ENCODE measurements at regions not wholly inside any gene's neighbourhood (a gene's known extent, or its start where the extent isn't known, plus 50 kb on each side); places are given as distances from the start of the nearest gene placed in this dataset.

GRCh38 chrX:150074175-150074574, 135.9 kb upstream of the EOLA2 start:
- in situ Hi-C loops (cut with MboI), result no loop called here
- intact Hi-C loops (cut with micrococcal nuclease), result no loop called here
- 8% methylated on average over 1 of the region's 1 CpG for WGBS (ENCODE audit: insufficient coverage, low coverage, missing lambda C conversion rate)

GRCh38 chrX:150080497-150080896, 142.2 kb upstream of the EOLA2 start:
- Histone ChIP-seq H3K9ac (ENCODE audit: insufficient read depth in 1 of 2, low read depth in 2 of 2, low read length in 2 of 2) (no peak overlapping the region), H3K9me1 (ENCODE audit: control insufficient read depth, insufficient read depth, low read length) (no peaks in the 10 kb centered on the region), H3K27me3 (ENCODE audit: control insufficient read depth in 2 of 2, insufficient read depth in 2 of 2, low read length in 2 of 2) (no peaks in the 10 kb centered on the region), H3K9me3 (replicated peaks; ENCODE audit: control insufficient read depth, insufficient read depth, low read depth, low read length) (no peaks in the 10 kb centered on the region), H3K4me1 (replicated peaks in 1 of 2; ENCODE audit: control insufficient read depth in 2 of 2, insufficient read depth in 2 of 2, low read length in 2 of 2) (no peaks in the 10 kb centered on the region), H3K4me2 (ENCODE audit: insufficient read depth, low read length) (no peak overlapping the region), H3K4me3 (no peak overlapping the region), H3K27ac (ENCODE audit: extremely low read depth, low read depth, low read length) (no peak overlapping the region), H4K20me1 (replicated peaks; ENCODE audit: control insufficient read depth, insufficient read depth, low read length) (no peaks in the 10 kb centered on the region), H3K79me2 (ENCODE audit: control insufficient read depth, insufficient read depth, low read length) (no peaks in the 10 kb centered on the region), H2AFZ (ENCODE audit: low read depth, low read length) (no peak overlapping the region), H3K36me3 (ENCODE audit: control insufficient read depth, insufficient read depth, low read length) (no peaks in the 10 kb centered on the region)
- FAIRE-seq (no peak), ATAC-seq (no peak), DNase-seq (ENCODE audit: extremely low read depth in 1 of 4, low spot score in 3 of 4) (no peak)
- in situ Hi-C loops (cut with MboI) (no loop called here), intact Hi-C loops (cut with micrococcal nuclease) (no loop called here)
- no TSS peak for BruUV-seq (replicated peaks)
- no CpG with 5 or more reads among the region's 2 CpGs for WGBS (ENCODE audit: insufficient coverage, low coverage, missing lambda C conversion rate)
- ChIA-PET CTCF (ENCODE audit: low intra/inter-chr PET ratio) (no interaction called here), POLR2A (no interaction called here)
- no peak for TF ChIP-seq ATF4 (CRISPR knock-in tag; IDR thresholded peaks at IDR 0.05)
- TF ChIP-seq ZNF274 (IDR thresholded peaks at IDR 0.05; ENCODE audit: borderline replicate concordance, low read depth, low read length), result no peak
- TF ChIP-seq MYBL2 (IDR thresholded peaks at IDR 0.05; ENCODE audit: low read depth), result no peak
- no peak for TF ChIP-seq MYBL2 (CRISPR knock-in tag; IDR thresholded peaks at IDR 0.05; ENCODE audit: borderline replicate concordance)
- no peak for TF ChIP-seq EHMT2 (IDR thresholded peaks at IDR 0.05)
- TF ChIP-seq ZC3H8 (IDR thresholded peaks at IDR 0.05), result no peak
- no peak for TF ChIP-seq ZEB2 (IDR thresholded peaks at IDR 0.05)
- TF ChIP-seq LARP7 (IDR thresholded peaks at IDR 0.05), result no peak
- TF ChIP-seq POLR3A (IDR thresholded peaks at IDR 0.05; ENCODE audit: borderline replicate concordance, extremely low read depth, insufficient read depth, insufficient read length), result no peak

More at GRCh38 chrX:150074175-150074574, 135.9 kb upstream of the EOLA2 start:
- Histone ChIP-seq H3K4me3 (no peak overlapping the region), H2AFZ (ENCODE audit: low read depth, low read length) (no peak overlapping the region), H3K27ac (ENCODE audit: extremely low read depth, low read depth, low read length) (no peak overlapping the region), H3K36me3 (ENCODE audit: control insufficient read depth, insufficient read depth, low read length) (no peaks in the 10 kb centered on the region), H4K20me1 (replicated peaks; ENCODE audit: control insufficient read depth, insufficient read depth, low read length) (no peaks in the 10 kb centered on the region), H3K9me1 (ENCODE audit: control insufficient read depth, insufficient read depth, low read length) (no peaks in the 10 kb centered on the region), H3K79me2 (ENCODE audit: control insufficient read depth, insufficient read depth, low read length) (no peaks in the 10 kb centered on the region), H3K27me3 (ENCODE audit: control insufficient read depth in 2 of 2, insufficient read depth in 2 of 2, low read length in 2 of 2) (no peaks in the 10 kb centered on the region), H3K4me2 (ENCODE audit: insufficient read depth, low read length) (no peak overlapping the region), H3K9me3 (replicated peaks; ENCODE audit: control insufficient read depth, insufficient read depth, low read depth, low read length) (no peaks in the 10 kb centered on the region), H3K4me1 (replicated peaks in 1 of 2; ENCODE audit: control insufficient read depth in 2 of 2, insufficient read depth in 2 of 2, low read length in 2 of 2) (no peaks in the 10 kb centered on the region), H3K9ac (ENCODE audit: insufficient read depth in 1 of 2, low read depth in 2 of 2, low read length in 2 of 2) (no peak overlapping the region)
- POLR2A ChIA-PET, result no interaction called here
- ATAC-seq, result no peak
- DNase-seq (ENCODE audit: extremely low read depth in 1 of 4, low spot score in 3 of 4), result no peak
- no peak for FAIRE-seq
- CTCF ChIA-PET (ENCODE audit: low intra/inter-chr PET ratio), result no interaction called here
- TF ChIP-seq CEBPG (CRISPR knock-in tag; IDR thresholded peaks at IDR 0.05), result no peak
- TF ChIP-seq CEBPG (tag; conservative IDR thresholded peaks at IDR 0.05 in 1 of 2, IDR thresholded peaks at IDR 0.05 in 1 of 2), result 0 out of 4 replicates have a peak, but pooled peaks of 1 of the 2 experiments have one; percentile 44
- peak; percentile 63 for TF ChIP-seq ATF3 (IDR thresholded peaks at IDR 0.05)
- no peak for TF ChIP-seq ATF3 (CRISPR knock-in tag; conservative IDR thresholded peaks at IDR 0.05)
- peak; percentile 71 to 74; a peak in 2 of 4 replicates for TF ChIP-seq TRIM24 (IDR thresholded peaks at IDR 0.05)
- no peak for TF ChIP-seq ZFX (CRISPR knock-in tag; IDR thresholded peaks at IDR 0.05)
- TF ChIP-seq ATF1 (CRISPR knock-in tag; IDR thresholded peaks at IDR 0.05), result no peak
- TF ChIP-seq ATF1 (tag; IDR thresholded peaks at IDR 0.05), result peak; percentile 44
- TF ChIP-seq ATF7 (IDR thresholded peaks at IDR 0.05), result peak; percentile 69
- no peak for TF ChIP-seq TAF15 (IDR thresholded peaks at IDR 0.05; ENCODE audit: low read depth, low read length)
- no peak for TF ChIP-seq ZFP36 (IDR thresholded peaks at IDR 0.05; ENCODE audit: low read depth, low read length, partially characterized antibody)
- no TSS peak for BruUV-seq (replicated peaks)

Data from K562 (cell line).